ENCODE measurements at regions not wholly inside any gene's neighbourhood (a gene's known extent, or its start where the extent isn't known, plus 50 kb on each side); places are given as distances from the start of the nearest gene placed in this dataset.

GRCh38 chr9:87102126-87102525 lies 154.8 kb upstream of the GAS1 start:
- Mint-ChIP-seq H3K27me3 (ENCODE audit: low read depth) (no peaks in the 10 kb centered on the region), H3K9me3 (no peaks in the 10 kb centered on the region; a peak in 1 of 5 replicates), H3K4me3 (no peak overlapping the region), H3K36me3 (ENCODE audit: insufficient read depth in 1 of 3, low read depth in 3 of 3) (no peaks in the 10 kb centered on the region), H3K4me1 (peaks cover 6% of the 10 kb centered on the region in 2 experiments), H3K27ac (no peak overlapping the region)
- DNase-seq = no peak
- Histone ChIP-seq H3K4ac (ENCODE audit: low read depth, low read length) (no peak overlapping the region), H3K9ac (ENCODE audit: extremely low read depth, insufficient read length, low read length) (no peak overlapping the region), H3K23me2 (ENCODE audit: insufficient read length, low read depth, low read length, poor library complexity, severe bottlenecking) (no peaks in the 10 kb centered on the region), H2BK120ac (ENCODE audit: low read depth, low read length, poor library complexity, severe bottlenecking) (no peak overlapping the region), H3K18ac (ENCODE audit: insufficient read length, low read depth, low read length) (no peak overlapping the region), H4K8ac (replicated peaks; ENCODE audit: insufficient read length, low read depth, low read length) (no peak overlapping the region), H2BK15ac (ENCODE audit: low read depth, low read length) (no peak overlapping the region), H3K27me3 (ENCODE audit: insufficient read depth, low read length) (no peaks in the 10 kb centered on the region), H2BK20ac (ENCODE audit: low read depth, low read length, poor library complexity, severe bottlenecking) (no peak overlapping the region), H3T11ph (ENCODE audit: low read length) (no peak overlapping the region), H3K14ac (ENCODE audit: insufficient read depth, low read length) (no peak overlapping the region), H4K5ac (ENCODE audit: insufficient read length, low read depth, low read length) (no peak overlapping the region), H2BK5ac (ENCODE audit: insufficient read length, low read length) (no peak overlapping the region), H3K9me3 (ENCODE audit: control insufficient read depth, low read depth, low read length) (no peaks in the 10 kb centered on the region), H2BK12ac (ENCODE audit: insufficient read length, low read depth, low read length) (no peak overlapping the region), H3K79me1 (ENCODE audit: insufficient read depth, low read depth, low read length, poor library complexity, severe bottlenecking) (no peaks in the 10 kb centered on the region), H3K79me2 (ENCODE audit: insufficient read depth, low read length) (no peaks in the 10 kb centered on the region), H3K4me1 (ENCODE audit: insufficient read depth, low read length) (no peaks in the 10 kb centered on the region), H4K20me1 (ENCODE audit: control insufficient read depth, insufficient read depth, insufficient read length) (no peaks in the 10 kb centered on the region), H3K4me2 (ENCODE audit: insufficient read depth, insufficient read length, low read length) (no peak overlapping the region), H2AFZ (ENCODE audit: low read length) (no peak overlapping the region), H3K23ac (ENCODE audit: insufficient read length, low read depth, low read length) (no peak overlapping the region), H3K27ac (ENCODE audit: insufficient read length, low read depth, low read length) (no peak overlapping the region), H4K91ac (ENCODE audit: insufficient read length, low read depth, low read length) (no peak overlapping the region), H3K56ac (ENCODE audit: insufficient read length, low read depth, low read length) (no peak overlapping the region), H2AK5ac (ENCODE audit: insufficient read length, low read length) (no peak overlapping the region)
- TF ChIP-seq CTCF (conservative IDR thresholded peaks at IDR 0.05) = no peak
- WGBS (ENCODE audit: extremely low coverage, insufficient read length, low lambda C conversion rate) = no CpG with 5 or more reads among the region's 4 CpGs
